T47D (cell line): ENCODE measurements at regions not wholly inside any gene's neighbourhood (a gene's known extent, or its start where the extent isn't known, plus 50 kb on each side); places are given as distances from the start of the nearest gene placed in this dataset.
"Not testable (repeated sequence)": the region's sequence is repeated elsewhere in the genome, so short reads cannot be mapped to it uniquely, and the experiment has no call there.

Source experiments
- DNase-seq, 2 experiments: peaks; one replicate each; pipeline versions ENCODE4 v3.0.0 to v3.0.0-alpha.2; 2011 to 2012; ENCODE audit warnings: low read depth in 1 of 2, low spot score in 1 of 2
- JUND ChIP-seq: IDR thresholded peaks from 2 replicates; pipeline ENCODE4 v1.6.1; 2012; ENCODE audit warnings: low read depth
- in situ Hi-C: cut with HindIII; loops from 2 replicates; pipeline ENCODE4 v1.10.0; 2016; ENCODE audit warnings: low sequenced_read_pairs, low pct_unique_long_range_greater_than_20kb

DNA sequence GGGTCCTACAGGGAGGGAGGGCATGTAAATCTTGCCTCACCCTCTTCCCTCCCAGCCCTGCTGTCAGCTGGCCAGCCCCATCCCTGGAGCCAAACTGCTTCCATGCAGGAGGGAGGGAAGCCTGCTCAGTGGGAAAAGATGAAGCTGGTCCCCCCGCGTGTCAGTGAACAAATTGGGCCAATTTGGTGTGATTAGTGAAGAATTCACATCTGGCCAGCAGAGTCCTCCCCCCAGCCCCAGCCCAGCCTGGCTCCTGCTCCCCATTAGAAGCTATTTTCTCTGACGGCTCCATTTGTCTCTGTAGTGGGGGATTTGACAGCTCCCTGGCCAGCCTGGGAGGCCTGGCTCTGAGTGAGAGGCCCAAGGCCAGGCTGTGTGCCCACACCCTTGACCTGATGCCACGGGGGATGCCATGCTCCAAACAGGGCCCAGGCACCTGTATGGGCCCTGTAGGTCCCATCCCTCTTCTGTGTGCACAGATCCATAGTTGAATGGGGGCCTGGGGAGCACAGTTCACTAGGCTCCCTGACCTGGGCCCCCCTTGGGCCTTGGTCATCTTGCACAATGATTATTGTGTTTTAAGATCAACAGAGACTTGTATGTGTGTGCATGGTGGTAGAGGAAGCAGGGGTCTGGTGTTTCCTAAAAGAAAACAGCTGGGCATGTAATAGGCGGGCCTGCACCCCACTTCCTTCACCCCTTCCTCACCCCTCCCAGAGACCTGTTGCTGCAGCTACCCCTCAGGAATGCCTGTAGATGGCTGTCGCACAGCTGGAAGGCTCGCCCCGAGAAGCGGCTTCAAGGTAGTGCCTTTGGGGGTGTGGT is 50.7 kb upstream of the TAC4 start:
- no peak for TF ChIP-seq JUND
- in situ Hi-C loops: no loop called here
- DNase-seq: no peak

DNA sequence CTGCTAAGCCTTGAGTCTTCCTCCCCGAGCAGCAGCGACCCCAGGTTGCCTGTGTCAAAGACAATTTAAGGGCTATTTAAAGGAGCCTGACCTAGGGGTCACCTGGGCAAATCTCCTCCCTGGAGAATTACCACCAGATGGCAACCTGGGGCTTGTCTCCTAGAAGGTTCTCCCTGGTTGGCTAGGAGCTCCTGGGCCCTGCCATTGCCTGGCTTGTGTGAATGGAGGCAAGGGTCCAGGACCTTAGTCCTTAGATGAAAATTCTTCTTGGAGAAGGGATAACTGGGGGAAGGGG is 51.3 kb upstream of the TAC4 start:
- no peak for TF ChIP-seq JUND
- DNase-seq: peak; percentile 76 to 80
- in situ Hi-C loops: no loop called here

- in situ Hi-C loops: no loop called here
- DNase-seq: no peak
- no peak for TF ChIP-seq JUND
Measured at GRCh38 chr17:49899588-49899987, 51.7 kb upstream of the TAC4 start.

GRCh38 chr17:49900801-49901200 is 52.9 kb upstream of the TAC4 start:
- DNase-seq, in situ Hi-C loops: not testable (repeated sequence)

DNA sequence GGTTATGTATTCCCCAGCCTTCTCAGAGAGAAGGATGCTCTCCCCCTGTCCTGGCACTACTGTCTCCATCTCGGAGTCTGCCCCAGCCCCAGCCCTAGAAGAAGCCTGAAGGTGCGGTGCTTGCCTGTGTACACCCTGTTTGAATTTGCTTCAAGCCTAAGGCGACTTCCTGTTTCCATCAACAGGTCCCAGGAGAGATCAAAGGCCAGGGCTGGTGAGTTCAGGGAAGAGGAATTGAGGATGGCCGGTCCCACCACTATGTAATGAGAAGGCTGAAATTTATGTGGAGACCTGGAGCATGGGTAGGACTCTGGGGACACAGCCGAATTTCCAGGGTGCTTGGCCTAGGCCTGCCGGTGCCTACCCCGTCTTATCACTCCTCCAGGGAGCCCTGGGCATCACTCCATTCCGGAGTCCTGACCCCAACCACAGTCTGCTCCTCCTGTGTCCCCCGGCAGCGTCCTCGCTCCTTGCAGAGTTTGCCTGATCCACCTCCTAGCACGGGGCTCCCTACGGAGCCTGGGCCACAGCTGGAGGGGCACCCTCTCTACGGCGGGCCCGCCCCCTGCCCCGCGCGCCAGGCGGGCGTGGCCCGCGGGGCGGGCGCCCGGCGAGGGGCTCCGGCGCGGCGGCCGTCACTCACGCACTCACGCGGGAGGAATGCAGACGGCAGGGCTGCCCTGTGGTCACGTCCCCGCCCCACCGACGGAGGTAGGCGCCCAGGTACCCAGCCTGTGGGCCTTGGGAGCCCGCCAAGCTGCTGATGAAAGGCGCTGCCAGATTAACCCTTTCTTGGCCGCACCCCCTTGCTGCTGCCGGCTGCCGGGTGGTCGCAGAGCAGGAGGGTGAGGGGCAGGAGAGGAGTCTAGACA is 53.8 kb upstream of the TAC4 start:
- peak; percentile 67 to 77 for DNase-seq
- in situ Hi-C loops: no loop called here
- TF ChIP-seq JUND: no peak

GRCh38 chr17:49903523-49903922 is 55.7 kb upstream of the TAC4 start:
- TF ChIP-seq JUND: no peak
- in situ Hi-C loops: no loop called here
- no peak for DNase-seq

GRCh38 chr17:49904893-49905292 is 57.0 kb upstream of the TAC4 start:
- in situ Hi-C loops: no loop called here
- no peak for TF ChIP-seq JUND
- DNase-seq: no peak

DNA sequence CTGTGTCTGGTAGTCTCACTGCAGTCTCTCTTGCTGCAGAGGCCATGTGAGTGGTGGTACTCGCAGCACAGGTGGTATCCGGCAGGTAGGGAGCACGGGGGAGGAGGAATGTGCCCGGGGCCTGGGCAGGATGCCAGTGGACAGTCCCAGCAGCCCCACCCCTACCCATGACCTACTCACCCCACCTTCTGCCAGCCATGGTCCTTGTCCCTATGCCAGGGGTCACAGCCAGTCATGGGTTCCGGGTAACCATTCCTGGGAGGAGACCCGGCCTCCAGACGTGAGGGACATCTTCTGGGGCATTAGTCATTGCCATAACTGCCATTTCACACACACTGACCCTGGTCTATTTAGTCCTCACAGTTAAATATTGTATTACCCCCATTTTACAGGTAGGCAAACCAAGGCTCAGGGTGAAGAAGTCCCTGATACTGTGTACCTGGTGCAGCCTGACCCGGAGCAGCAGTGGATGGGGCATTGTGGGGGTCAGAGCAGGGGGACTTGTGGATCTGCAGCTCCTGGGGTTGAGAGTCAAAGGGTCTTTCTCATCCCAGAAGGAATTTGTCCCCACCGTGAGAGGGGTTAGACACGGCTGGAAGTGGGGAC is 58.8 kb upstream of the TAC4 start:
- in situ Hi-C loops: no loop called here
- no peak for TF ChIP-seq JUND

DNA sequence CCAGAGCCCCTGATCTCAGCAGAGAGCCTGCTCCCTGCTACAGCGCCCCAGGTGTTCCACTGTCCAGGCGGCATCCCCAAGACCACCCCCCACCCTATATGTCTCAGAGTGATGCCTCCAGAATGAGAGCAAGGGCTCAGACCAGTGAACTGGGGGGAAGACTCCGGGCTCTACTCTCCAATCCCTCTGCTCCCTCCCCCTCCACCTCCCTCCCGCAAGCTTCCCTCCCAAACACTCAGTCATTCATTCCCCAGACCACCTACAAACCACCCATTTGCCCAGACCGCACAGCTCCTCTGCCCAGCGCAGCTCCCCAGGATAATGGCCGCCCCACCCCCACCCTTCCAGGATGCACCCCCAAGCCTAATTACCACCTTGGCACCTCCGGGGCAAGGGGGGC is 59.4 kb upstream of the TAC4 start:
- no peak for TF ChIP-seq JUND
- no peak for DNase-seq
- in situ Hi-C loops: no loop called here

More for the DNA sequence above, 58.8 kb upstream of the TAC4 start:
- DNase-seq: no peak

DNA sequence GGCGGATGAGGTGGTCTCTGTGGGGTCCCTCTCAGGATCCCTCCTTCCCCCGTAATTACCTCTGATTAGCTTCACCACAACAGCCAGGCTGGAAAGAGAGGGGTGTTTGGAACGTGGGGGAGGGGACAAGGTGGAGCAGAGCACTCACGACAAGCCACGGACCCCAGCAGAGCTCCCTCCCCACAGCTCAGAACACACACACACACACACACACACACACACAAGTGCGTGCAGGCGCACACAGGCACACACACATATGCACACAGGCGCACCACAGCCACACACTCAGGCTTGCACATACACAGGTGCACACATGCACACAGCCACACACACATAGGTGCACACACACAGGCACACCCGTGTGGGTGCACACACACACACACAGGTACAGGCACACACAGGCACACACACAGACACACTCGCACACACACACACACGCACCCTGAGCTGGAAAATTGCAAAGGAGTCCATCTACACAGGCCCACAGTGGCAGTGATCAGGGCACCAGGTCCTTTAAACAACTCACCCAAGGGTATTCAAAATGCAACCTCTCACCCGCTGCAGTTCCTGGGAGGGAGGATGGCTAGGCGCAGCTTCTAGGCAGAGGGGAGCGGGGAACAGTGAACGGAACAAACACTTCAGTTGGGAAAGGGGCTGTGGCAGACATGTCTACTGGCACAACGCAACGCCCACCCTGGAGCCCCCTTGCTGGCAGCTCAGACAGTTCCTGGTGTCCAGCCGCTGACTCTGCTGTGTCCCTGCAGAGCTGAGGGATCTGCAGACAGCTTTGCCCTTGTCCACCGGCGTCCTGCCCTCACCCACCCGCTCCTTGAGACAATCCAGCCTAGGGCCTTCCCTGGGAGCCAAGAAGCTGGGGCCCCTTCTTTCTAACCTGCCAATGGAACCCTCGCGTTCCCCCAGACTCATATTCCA is 59.9 kb upstream of the DLX4 start:
- in situ Hi-C loops: no loop called here
- no peak for DNase-seq
- no peak for TF ChIP-seq JUND

DNA sequence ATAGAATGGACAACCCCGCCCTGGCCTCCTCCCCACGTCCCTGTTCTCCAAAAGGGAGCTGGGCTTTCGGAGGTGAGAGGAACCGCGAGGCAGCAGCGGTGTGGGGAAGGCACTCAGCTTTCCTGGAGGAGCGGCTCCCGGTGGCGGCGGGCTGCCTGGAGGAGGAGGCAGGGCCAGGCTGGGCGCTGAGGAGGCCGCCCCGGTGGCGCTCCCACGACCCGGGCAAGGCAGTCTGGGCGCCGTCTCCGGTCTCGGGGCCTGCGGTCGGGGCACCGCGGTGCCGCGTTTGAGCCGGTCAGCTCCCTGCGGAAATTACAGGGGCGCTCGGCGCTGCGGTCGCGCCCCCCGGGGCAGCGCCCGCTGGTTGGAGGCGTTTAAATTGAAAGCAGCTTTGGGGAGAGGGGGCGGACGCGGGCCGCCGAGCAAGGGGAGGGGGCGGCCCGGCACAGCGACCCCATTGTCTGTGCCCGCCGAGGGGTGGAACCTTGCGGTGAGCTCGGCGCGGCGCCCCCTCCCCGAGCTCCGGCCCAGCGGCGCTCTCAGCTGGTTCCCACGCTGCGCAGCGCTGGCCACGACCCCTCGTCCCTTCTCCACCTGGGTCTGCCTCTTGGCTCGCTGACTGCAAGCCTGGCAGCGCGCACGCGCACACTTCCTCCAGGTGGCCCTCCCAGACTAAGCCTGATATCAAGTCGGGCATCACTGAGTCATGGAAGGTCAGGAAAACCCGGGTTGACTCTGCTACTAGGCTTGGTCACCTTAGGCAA is 58.7 kb upstream of the DLX4 start:
- peak; percentile 71 to 80 for DNase-seq
- TF ChIP-seq JUND: no peak
- in situ Hi-C loops: no loop called here

GRCh38 chr17:49910858-49911204 is 58.2 kb upstream of the DLX4 start:
- in situ Hi-C loops: no loop called here
- DNase-seq: no peak
- TF ChIP-seq JUND: no peak
